Fibroblast of lung (primary cell): ENCODE measurements at regions not wholly inside any gene's neighbourhood (a gene's known extent, or its start where the extent isn't known, plus 50 kb on each side); places are given as distances from the start of the nearest gene placed in this dataset.

Experiments used
- DNase-seq, 2 donors: peaks; one replicate each; pipeline versions ENCODE4 v3.0.0 to v3.0.0-alpha.2; 2010; ENCODE audit warnings: low read depth in 2 of 2
- H2AFZ ChIP-seq: 2 replicates; pipeline ENCODE4 v1.5.1; 2012; ENCODE audit warnings: low read length, control low read depth, inconsistent platforms
- H3K27ac ChIP-seq: 2 replicates; pipeline ENCODE4 v1.5.1; 2011; ENCODE audit warnings: low read length, control low read depth; ENCODE audit not compliant: insufficient read depth
- H3K27me3 ChIP-seq: 2 replicates; pipeline ENCODE4 v1.5.1; 2011; ENCODE audit warnings: mild to moderate bottlenecking, low read length; ENCODE audit not compliant: control insufficient read depth, insufficient read depth
- H3K36me3 ChIP-seq: 2 replicates; pipeline ENCODE4 v1.5.1; 2011; ENCODE audit warnings: low read length; ENCODE audit not compliant: control insufficient read depth, insufficient read depth
- H3K4me1 ChIP-seq: 2 replicates; pipeline ENCODE4 v1.5.1; 2011; ENCODE audit warnings: low read length; ENCODE audit not compliant: control insufficient read depth, insufficient read depth; ENCODE audit errors: extremely low read depth
- H3K4me2 ChIP-seq: 2 replicates; pipeline ENCODE4 v1.5.1; 2011; ENCODE audit warnings: low read length, control low read depth; ENCODE audit not compliant: insufficient read depth; ENCODE audit errors: extremely low read depth
- H3K4me3 ChIP-seq, 4 experiments: fragments of 200-600 bp in 1 of 4; sonication (generic) in 1 of 4; replicated peaks in 1 of 4; 2 replicates each; pipeline ENCODE4 v1.5.1; 2011 to 2016; ENCODE audit warnings: low read length in 4 of 4, low read depth in 3 of 4, mild to moderate bottlenecking in 3 of 4, control low read depth in 2 of 4, inconsistent platforms in 1 of 4, mixed read lengths in 1 of 4; ENCODE audit not compliant: insufficient read depth in 1 of 4; ENCODE audit errors: control extremely low read depth in 1 of 4
- H3K79me2 ChIP-seq: 2 replicates; pipeline ENCODE4 v1.5.1; 2012; ENCODE audit warnings: mild to moderate bottlenecking, low read length, inconsistent platforms; ENCODE audit not compliant: control insufficient read depth, insufficient read depth
- H3K9ac ChIP-seq: 2 replicates; pipeline ENCODE4 v1.5.1; 2011; ENCODE audit warnings: mild to moderate bottlenecking, low read length, control low read depth; ENCODE audit not compliant: insufficient read depth
- H3K9me3 ChIP-seq: 2 replicates; pipeline ENCODE4 v1.5.1; 2012; ENCODE audit warnings: low read depth, low read length; ENCODE audit not compliant: control insufficient read depth, insufficient read depth
- H4K20me1 ChIP-seq: 2 replicates; pipeline ENCODE4 v1.5.1; 2011; ENCODE audit warnings: low read length; ENCODE audit not compliant: control insufficient read depth, insufficient read depth; ENCODE audit errors: extremely low read depth
- EZH2 ChIP-seq: IDR thresholded peaks from 2 replicates; pipeline ENCODE4 v1.5.1; 2012; ENCODE audit warnings: low read length, control low read depth, mild to moderate bottlenecking; ENCODE audit errors: missing control alignments
- TF ChIP-seq, protein P1 (sequence below), 2 donors: IDR thresholded peaks in 1 of 2; conservative IDR thresholded peaks in 1 of 2; 1 replicate in 1 of 2; 2 replicates in 1 of 2; pipeline ENCODE4 v1.5.1; 2011 to 2012; ENCODE audit warnings: low read length in 2 of 2, control low read depth in 1 of 2, inconsistent platforms in 1 of 2, low read depth in 1 of 2, mild to moderate bottlenecking in 1 of 2

GRCh38 chr1:163674236-163674635 lies 352.5 kb downstream of the NUF2 start:
- Histone ChIP-seq H4K20me1 (no peaks in the 10 kb centered on the region), H3K9me3 (no peaks in the 10 kb centered on the region), H3K9ac (no peak overlapping the region), H3K4me1 (no peaks in the 10 kb centered on the region), H2AFZ (no peak overlapping the region), H3K36me3 (no peaks in the 10 kb centered on the region), H3K27ac (no peak overlapping the region), H3K4me3 (no peak overlapping the region), H3K4me2 (peak overlapping the region; percentile 60), H3K27me3 (no peaks in the 10 kb centered on the region), H3K79me2 (no peaks in the 10 kb centered on the region)
- no peak for DNase-seq
- TF ChIP-seq EZH2 = no peak
- TF ChIP-seq, protein P1, sequence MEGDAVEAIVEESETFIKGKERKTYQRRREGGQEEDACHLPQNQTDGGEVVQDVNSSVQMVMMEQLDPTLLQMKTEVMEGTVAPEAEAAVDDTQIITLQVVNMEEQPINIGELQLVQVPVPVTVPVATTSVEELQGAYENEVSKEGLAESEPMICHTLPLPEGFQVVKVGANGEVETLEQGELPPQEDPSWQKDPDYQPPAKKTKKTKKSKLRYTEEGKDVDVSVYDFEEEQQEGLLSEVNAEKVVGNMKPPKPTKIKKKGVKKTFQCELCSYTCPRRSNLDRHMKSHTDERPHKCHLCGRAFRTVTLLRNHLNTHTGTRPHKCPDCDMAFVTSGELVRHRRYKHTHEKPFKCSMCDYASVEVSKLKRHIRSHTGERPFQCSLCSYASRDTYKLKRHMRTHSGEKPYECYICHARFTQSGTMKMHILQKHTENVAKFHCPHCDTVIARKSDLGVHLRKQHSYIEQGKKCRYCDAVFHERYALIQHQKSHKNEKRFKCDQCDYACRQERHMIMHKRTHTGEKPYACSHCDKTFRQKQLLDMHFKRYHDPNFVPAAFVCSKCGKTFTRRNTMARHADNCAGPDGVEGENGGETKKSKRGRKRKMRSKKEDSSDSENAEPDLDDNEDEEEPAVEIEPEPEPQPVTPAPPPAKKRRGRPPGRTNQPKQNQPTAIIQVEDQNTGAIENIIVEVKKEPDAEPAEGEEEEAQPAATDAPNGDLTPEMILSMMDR (conservative IDR thresholded peaks at IDR 0.05 in 1 of 2, IDR thresholded peaks at IDR 0.05 in 1 of 2; ENCODE audit: low read depth in 1 of 2, low read length in 2 of 2) = no peak

- H3K4me3 ChIP-seq = no peak overlapping the region
- no peak overlapping the region for H3K9ac ChIP-seq
- H3K4me2 ChIP-seq = no peak overlapping the region
- TF ChIP-seq, protein P1 (conservative IDR thresholded peaks at IDR 0.05 in 1 of 2, IDR thresholded peaks at IDR 0.05 in 1 of 2; ENCODE audit: low read depth in 1 of 2, low read length in 2 of 2) = no peak
- no peak for TF ChIP-seq EZH2
- H3K79me2 ChIP-seq = no peaks in the 10 kb centered on the region
- no peak overlapping the region for H3K27ac ChIP-seq
- no peaks in the 10 kb centered on the region for H3K27me3 ChIP-seq
- H3K9me3 ChIP-seq = no peaks in the 10 kb centered on the region
- H2AFZ ChIP-seq = no peak overlapping the region
- no peaks in the 10 kb centered on the region for H4K20me1 ChIP-seq
- no peaks in the 10 kb centered on the region for H3K4me1 ChIP-seq
- no peak for DNase-seq
- H3K36me3 ChIP-seq = no peaks in the 10 kb centered on the region
Observed at GRCh38 chr1:163684785-163685184, 363.0 kb downstream of the NUF2 start.

GRCh38 chr1:163692266-163692665 lies 370.5 kb downstream of the NUF2 start:
- Histone ChIP-seq H3K9ac (no peak overlapping the region), H2AFZ (no peak overlapping the region), H3K27ac (no peak overlapping the region), H3K36me3 (no peaks in the 10 kb centered on the region), H3K4me2 (no peak overlapping the region), H3K4me1 (no peaks in the 10 kb centered on the region), H3K9me3 (no peaks in the 10 kb centered on the region), H3K4me3 (no peak overlapping the region), H3K27me3 (no peaks in the 10 kb centered on the region), H3K79me2 (no peaks in the 10 kb centered on the region), H4K20me1 (no peaks in the 10 kb centered on the region)
- TF ChIP-seq, protein P1 (conservative IDR thresholded peaks at IDR 0.05 in 1 of 2, IDR thresholded peaks at IDR 0.05 in 1 of 2; ENCODE audit: low read depth in 1 of 2, low read length in 2 of 2) = no peak
- no peak for TF ChIP-seq EZH2
- DNase-seq = no peak
